Memory B cell (primary cell): ENCODE measurements at regions not wholly inside any gene's neighbourhood (a gene's known extent, or its start where the extent isn't known, plus 50 kb on each side); places are given as distances from the start of the nearest gene placed in this dataset.

Experiments used
- ATAC-seq: fragments of 150-1000 bp; cut with Tn5 transposase; 2 replicates; pipeline ENCODE4 v1.10.0; 2021; ENCODE audit warnings: low read depth, mild to moderate bottlenecking, moderate library complexity
- DNase-seq, 2 donors: peaks; one replicate each; pipeline ENCODE4 v3.0.0; 2022; ENCODE audit warnings: low spot score in 2 of 2
- H3K27ac Mint-ChIP-seq: one replicate; pipeline ENCODE4 v1.8.0; 2022; ENCODE audit warnings: mild to moderate bottlenecking, moderate library complexity, mixed read lengths
- H3K27me3 Mint-ChIP-seq: one replicate; pipeline ENCODE4 v1.8.0; 2022; ENCODE audit warnings: mixed read lengths
- H3K36me3 Mint-ChIP-seq: one replicate; pipeline ENCODE4 v1.8.0; 2022; ENCODE audit warnings: mild to moderate bottlenecking, mixed read lengths
- H3K4me1 Mint-ChIP-seq: one replicate; pipeline ENCODE4 v1.8.0; 2022; ENCODE audit warnings: mixed read lengths
- H3K4me3 Mint-ChIP-seq: one replicate; pipeline ENCODE4 v1.8.0; 2022; ENCODE audit warnings: mild to moderate bottlenecking, moderate library complexity, mixed read lengths
- H3K9me3 Mint-ChIP-seq: one replicate; pipeline ENCODE4 v1.8.0; 2022; ENCODE audit warnings: mixed read lengths

GRCh38 chr10:44587488-44588318, 202.8 kb upstream of the CXCL12 start:
- H3K27me3 Mint-ChIP-seq, result peaks cover 3% of the 10 kb centered on the region
- H3K36me3 Mint-ChIP-seq, result no peaks in the 10 kb centered on the region
- no peaks in the 10 kb centered on the region for H3K4me1 Mint-ChIP-seq
- ATAC-seq (no peak), DNase-seq (no peak)
- H3K27ac Mint-ChIP-seq, result no peak overlapping the region
- H3K9me3 Mint-ChIP-seq, result no peaks in the 10 kb centered on the region
- no peak overlapping the region for H3K4me3 Mint-ChIP-seq

DNA sequence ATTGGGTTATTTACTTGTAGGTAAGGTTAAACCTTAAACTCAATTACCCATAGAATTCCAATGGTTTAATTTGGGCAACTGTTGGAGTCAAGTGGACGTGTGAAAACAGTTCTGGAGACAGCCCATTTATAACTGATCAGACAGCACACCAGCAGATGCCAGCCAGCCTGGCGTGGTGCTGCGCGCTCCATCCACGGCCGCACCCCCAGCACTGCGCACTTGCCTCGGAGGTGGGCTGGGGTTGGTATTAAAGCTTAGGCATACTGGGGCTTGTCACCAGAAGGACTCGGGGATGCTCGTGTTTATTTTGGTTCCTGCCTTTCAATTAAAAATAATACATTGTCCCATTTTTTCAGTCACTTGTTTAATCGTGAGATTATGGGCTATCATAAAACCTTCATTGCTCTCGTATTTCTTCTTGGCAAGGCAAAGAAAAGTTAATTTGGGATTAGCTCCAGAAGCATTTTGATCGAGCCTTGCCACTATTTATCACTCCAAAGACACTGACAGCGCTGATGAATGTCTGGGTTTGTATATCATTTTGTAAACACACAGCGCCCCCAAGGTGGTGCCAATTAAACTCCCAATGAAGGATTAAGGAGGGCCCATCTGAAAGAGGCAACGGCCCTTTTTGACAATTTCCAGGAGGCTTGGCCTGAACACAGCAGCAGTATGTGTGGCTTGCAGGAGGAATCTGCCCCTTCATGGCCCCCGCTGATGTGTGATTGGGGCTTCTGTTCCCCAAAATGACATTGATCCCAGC, 204.5 kb upstream of the CXCL12 start:
- Mint-ChIP-seq H3K27me3 (peaks cover 3% of the 10 kb centered on the region), H3K9me3 (no peaks in the 10 kb centered on the region), H3K4me3 (no peak overlapping the region), H3K27ac (no peak overlapping the region), H3K4me1 (no peaks in the 10 kb centered on the region), H3K36me3 (no peaks in the 10 kb centered on the region)
- ATAC-seq (no peak), DNase-seq (no peak)

GRCh38 chr10:44589944-44590449, 205.1 kb upstream of the CXCL12 start:
- ATAC-seq (no peak), DNase-seq (no peak)
- no peak overlapping the region for H3K27ac Mint-ChIP-seq
- no peaks in the 10 kb centered on the region for H3K9me3 Mint-ChIP-seq
- H3K4me3 Mint-ChIP-seq, result no peak overlapping the region
- H3K36me3 Mint-ChIP-seq, result no peaks in the 10 kb centered on the region
- no peaks in the 10 kb centered on the region for H3K4me1 Mint-ChIP-seq
- peaks cover 3% of the 10 kb centered on the region for H3K27me3 Mint-ChIP-seq

DNA sequence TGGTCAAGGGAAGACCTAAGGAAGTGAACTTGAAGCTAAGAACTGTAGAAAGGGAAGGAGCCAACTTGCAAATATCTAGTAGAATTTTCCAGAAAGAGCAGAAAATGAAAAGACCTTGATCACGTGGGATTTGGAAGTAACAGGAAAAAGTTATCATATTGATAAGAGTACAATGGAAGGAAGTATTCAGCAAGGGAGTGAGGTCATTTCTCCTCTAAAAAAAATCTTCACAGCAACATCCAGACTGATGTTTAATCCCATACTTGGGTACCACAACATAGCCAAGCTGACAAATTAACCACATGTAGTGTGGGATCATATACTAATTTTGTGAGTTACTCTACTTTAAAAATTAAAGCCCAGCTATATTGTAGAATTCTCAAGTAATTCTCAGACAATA, 207.0 kb upstream of the CXCL12 start:
- H3K4me1 Mint-ChIP-seq, result no peaks in the 10 kb centered on the region
- H3K9me3 Mint-ChIP-seq, result peaks cover 5% of the 10 kb centered on the region
- ATAC-seq (no peak), DNase-seq (no peak)
- H3K27me3 Mint-ChIP-seq, result peaks cover 3% of the 10 kb centered on the region
- no peak overlapping the region for H3K4me3 Mint-ChIP-seq
- H3K36me3 Mint-ChIP-seq, result no peaks in the 10 kb centered on the region
- H3K27ac Mint-ChIP-seq, result no peak overlapping the region

DNA sequence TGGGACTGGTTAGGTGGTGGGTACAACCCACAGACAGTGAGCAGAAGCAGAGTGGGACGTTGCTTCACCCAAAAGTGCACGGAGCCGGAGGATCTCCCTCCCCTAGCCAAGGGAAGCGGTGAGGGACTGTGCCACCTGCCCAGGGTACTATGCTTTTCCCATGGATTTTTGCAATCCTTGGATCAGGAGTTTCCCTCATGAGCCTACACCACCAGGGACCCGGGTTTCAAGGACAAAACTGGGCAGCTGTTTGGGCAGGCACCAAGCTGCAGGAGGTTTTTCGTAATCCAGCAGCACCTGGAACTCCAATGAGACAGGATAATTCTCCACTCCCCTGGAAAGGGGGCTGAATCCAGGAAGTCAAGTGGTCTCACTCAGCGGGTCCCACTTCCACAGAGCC, 209.1 kb upstream of the CXCL12 start:
- DNase-seq, result no peak
- H3K36me3 Mint-ChIP-seq, result no peaks in the 10 kb centered on the region
- no peak overlapping the region for H3K27ac Mint-ChIP-seq
- H3K27me3 Mint-ChIP-seq, result peaks cover 3% of the 10 kb centered on the region
- no peak for ATAC-seq
- H3K9me3 Mint-ChIP-seq, result peaks cover 6% of the 10 kb centered on the region
- H3K4me3 Mint-ChIP-seq, result no peak overlapping the region
- no peaks in the 10 kb centered on the region for H3K4me1 Mint-ChIP-seq

- Mint-ChIP-seq H3K9me3 (no peaks in the 10 kb centered on the region), H3K4me1 (no peaks in the 10 kb centered on the region), H3K27me3 (no peaks in the 10 kb centered on the region)
Observed at GRCh38 chr10:44607116-44607515, 222.2 kb upstream of the CXCL12 start.

GRCh38 chr10:44618910-44619309, 234.0 kb upstream of the CXCL12 start:
- no peaks in the 10 kb centered on the region for H3K36me3 Mint-ChIP-seq
- no peak for DNase-seq
- H3K4me3 Mint-ChIP-seq, result no peak overlapping the region
- ATAC-seq, result no peak
- no peak overlapping the region for H3K27ac Mint-ChIP-seq
- peaks cover 4% of the 10 kb centered on the region for H3K9me3 Mint-ChIP-seq
- no peaks in the 10 kb centered on the region for H3K4me1 Mint-ChIP-seq
- H3K27me3 Mint-ChIP-seq, result peaks cover 1% of the 10 kb centered on the region

More at GRCh38 chr10:44607116-44607515, 222.2 kb upstream of the CXCL12 start:
- no peak overlapping the region for H3K4me3 Mint-ChIP-seq
- no peaks in the 10 kb centered on the region for H3K36me3 Mint-ChIP-seq
- no peak overlapping the region for H3K27ac Mint-ChIP-seq
- ATAC-seq (no peak), DNase-seq (no peak)

DNA sequence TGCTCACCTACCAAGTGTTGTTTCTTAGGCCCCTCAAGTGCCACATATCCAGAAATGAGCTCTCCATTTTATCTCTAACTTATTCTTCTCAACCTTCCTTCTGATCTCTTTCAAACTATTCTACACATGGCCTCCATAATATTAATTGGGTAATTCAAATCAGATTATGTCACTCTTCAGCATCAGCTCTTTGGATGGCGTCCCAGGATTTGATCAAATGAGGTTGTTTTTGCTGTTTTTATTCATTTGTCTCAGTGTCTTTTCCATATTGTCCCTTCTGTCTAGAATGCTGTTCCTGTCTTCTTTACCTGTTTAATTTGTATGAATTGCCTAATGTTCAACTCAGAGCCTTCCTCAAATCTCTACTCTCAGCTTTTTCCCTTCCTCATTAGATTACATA, 234.6 kb upstream of the CXCL12 start:
- DNase-seq, result no peak
- Mint-ChIP-seq H3K9me3 (peaks cover 4% of the 10 kb centered on the region), H3K36me3 (no peaks in the 10 kb centered on the region), H3K4me3 (no peak overlapping the region), H3K27me3 (peaks cover 1% of the 10 kb centered on the region), H3K27ac (no peak overlapping the region), H3K4me1 (no peaks in the 10 kb centered on the region)
- ATAC-seq, result no peak

- Mint-ChIP-seq H3K4me1 (no peaks in the 10 kb centered on the region), H3K27me3 (peaks cover 1% of the 10 kb centered on the region), H3K36me3 (no peaks in the 10 kb centered on the region), H3K9me3 (peaks cover 4% of the 10 kb centered on the region), H3K27ac (no peak overlapping the region), H3K4me3 (no peak overlapping the region)
- ATAC-seq (no peak), DNase-seq (no peak)
Observed at GRCh38 chr10:44619975-44620374, 235.1 kb upstream of the CXCL12 start.

DNA sequence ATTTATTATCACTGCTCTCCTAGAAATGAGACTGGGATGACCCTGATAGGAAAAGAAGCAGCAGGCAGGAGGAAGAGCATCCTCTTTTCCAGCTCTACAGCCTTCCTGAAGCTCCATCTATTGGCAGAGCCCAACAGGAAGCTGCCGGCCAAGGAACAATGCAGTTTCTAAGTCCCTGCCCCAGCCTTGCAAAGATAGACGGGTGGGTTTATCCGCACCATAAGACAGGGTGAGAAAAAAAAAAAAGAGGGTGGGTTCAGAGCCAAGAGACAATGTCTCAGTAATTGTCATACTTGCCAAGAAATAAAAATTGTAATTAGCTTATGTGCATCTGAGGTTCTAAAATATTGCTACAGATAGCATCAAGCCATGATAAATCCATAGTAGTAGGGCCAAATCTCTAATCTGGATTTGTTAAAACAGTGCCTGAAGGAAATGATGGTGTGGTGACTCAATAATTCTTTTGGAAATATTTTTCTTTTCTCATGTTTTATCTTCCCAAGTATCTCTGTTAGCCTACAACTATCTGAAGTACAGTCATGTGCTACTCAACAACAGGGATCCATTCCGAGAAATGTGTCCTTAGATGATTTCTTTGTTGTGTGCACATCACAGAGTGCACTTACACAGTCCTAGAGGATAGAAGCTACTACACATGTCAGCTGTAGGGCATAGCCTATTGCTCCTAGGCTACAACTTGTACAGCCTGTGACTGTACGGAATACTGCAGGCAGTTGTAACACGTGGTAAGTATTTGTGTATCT, 242.9 kb upstream of the CXCL12 start:
- Mint-ChIP-seq H3K27ac (no peak overlapping the region), H3K4me3 (no peak overlapping the region), H3K27me3 (no peaks in the 10 kb centered on the region), H3K4me1 (no peaks in the 10 kb centered on the region), H3K9me3 (no peaks in the 10 kb centered on the region), H3K36me3 (no peaks in the 10 kb centered on the region)
- no peak for ATAC-seq
- no peak for DNase-seq

GRCh38 chr10:44628921-44629320, 244.0 kb upstream of the CXCL12 start:
- Mint-ChIP-seq H3K4me1 (no peaks in the 10 kb centered on the region), H3K27me3 (no peaks in the 10 kb centered on the region), H3K27ac (no peak overlapping the region), H3K9me3 (no peaks in the 10 kb centered on the region), H3K36me3 (no peaks in the 10 kb centered on the region), H3K4me3 (no peak overlapping the region)
- DNase-seq (no peak), ATAC-seq (no peak)

- Mint-ChIP-seq H3K27ac (no peak overlapping the region), H3K9me3 (peaks cover 4% of the 10 kb centered on the region), H3K36me3 (no peaks in the 10 kb centered on the region), H3K4me3 (no peak overlapping the region), H3K27me3 (peaks cover 2% of the 10 kb centered on the region), H3K4me1 (no peaks in the 10 kb centered on the region)
- ATAC-seq (no peak), DNase-seq (no peak)
Observed at GRCh38 chr10:44635176-44635575, 250.3 kb upstream of the CXCL12 start.

DNA sequence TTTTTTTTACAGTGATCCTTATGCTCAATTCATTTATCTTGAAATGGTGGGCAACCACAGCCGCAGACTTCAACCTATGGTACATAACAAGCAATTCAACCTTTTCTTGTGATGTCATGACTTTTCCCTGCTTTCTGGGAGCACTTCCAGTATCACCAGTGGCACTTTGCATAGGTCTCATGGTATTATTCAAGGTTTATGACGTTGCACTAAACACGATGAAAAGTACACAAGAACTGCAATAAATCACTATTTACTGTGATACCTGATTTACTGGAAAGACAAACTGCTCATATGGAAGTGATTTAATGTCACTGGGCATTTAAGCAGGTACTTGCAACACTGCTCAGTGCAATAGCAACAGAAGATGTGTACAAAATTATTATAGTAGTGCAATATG, 251.7 kb upstream of the CXCL12 start:
- ATAC-seq, result no peak
- Mint-ChIP-seq H3K27ac (no peak overlapping the region), H3K9me3 (peaks cover 4% of the 10 kb centered on the region), H3K36me3 (no peaks in the 10 kb centered on the region), H3K4me3 (no peak overlapping the region), H3K4me1 (no peaks in the 10 kb centered on the region), H3K27me3 (peaks cover 2% of the 10 kb centered on the region)
- no peak for DNase-seq

DNA sequence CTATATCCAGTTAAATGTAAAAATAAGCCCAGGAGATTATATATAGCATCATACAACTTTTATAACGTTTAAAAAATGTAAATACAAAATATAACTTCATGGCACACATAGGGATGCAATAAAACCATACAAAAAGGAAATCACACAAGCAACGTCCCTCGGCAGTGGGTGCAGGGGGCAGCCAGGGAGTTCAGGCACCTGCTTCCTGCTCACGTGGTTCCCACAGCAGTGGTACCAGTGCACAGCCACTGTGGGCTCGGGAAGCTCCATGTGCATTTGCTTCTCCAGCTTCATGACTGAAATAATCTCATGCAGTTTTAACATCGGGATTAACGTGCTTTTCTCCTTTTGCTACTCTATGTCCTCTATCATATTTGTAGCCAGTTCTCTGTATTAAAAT, 255.5 kb upstream of the CXCL12 start:
- no peaks in the 10 kb centered on the region for H3K4me1 Mint-ChIP-seq
- H3K4me3 Mint-ChIP-seq, result no peak overlapping the region
- DNase-seq (no peak), ATAC-seq (no peak)
- peaks cover 6% of the 10 kb centered on the region for H3K9me3 Mint-ChIP-seq
- no peaks in the 10 kb centered on the region for H3K36me3 Mint-ChIP-seq
- peaks cover 2% of the 10 kb centered on the region for H3K27me3 Mint-ChIP-seq
- H3K27ac Mint-ChIP-seq, result no peak overlapping the region
